OCI-LY1 (cell line): ENCODE measurements at regions not wholly inside any gene's neighbourhood (a gene's known extent, or its start where the extent isn't known, plus 50 kb on each side); places are given as distances from the start of the nearest gene placed in this dataset.

Source experiments
- H2AFZ ChIP-seq: fragments of 200-600 bp; sonication (generic), shearing (Covaris generic); 2 replicates; pipeline ENCODE4 v1.6.0; 2014; ENCODE audit warnings: antibody characterized with exemption, mild to moderate bottlenecking, low read length
- H3F3A ChIP-seq: fragments of 200-600 bp; sonication (generic), shearing (Covaris generic); 2 replicates; pipeline ENCODE4 v1.6.0; 2014; ENCODE audit warnings: mild to moderate bottlenecking, antibody characterized with exemption, low read length, moderate library complexity; ENCODE audit not compliant: insufficient read depth
- H3K27ac ChIP-seq: fragments of 200-600 bp; sonication (generic); 2 replicates; pipeline ENCODE4 v1.5.1; 2014; ENCODE audit warnings: low read length, mixed run types, mild to moderate bottlenecking, low read depth; ENCODE audit not compliant: poor library complexity, severe bottlenecking
- H3K27me3 ChIP-seq: fragments of 200-600 bp; sonication (generic); 2 replicates; pipeline ENCODE4 v1.6.0; 2014; ENCODE audit warnings: antibody characterized with exemption, mild to moderate bottlenecking, low read length, moderate library complexity; ENCODE audit not compliant: insufficient read depth
- H3K36me3 ChIP-seq: fragments of 200-600 bp; sonication (generic); 2 replicates; pipeline ENCODE4 v1.6.1; 2014; ENCODE audit warnings: mild to moderate bottlenecking, antibody characterized with exemption, low read length, moderate library complexity, mixed read lengths; ENCODE audit not compliant: insufficient read depth
- H3K4me1 ChIP-seq: fragments of 200-600 bp; sonication (generic); 2 replicates; pipeline ENCODE4 v1.5.1; 2014; ENCODE audit warnings: mild to moderate bottlenecking, low read length, moderate library complexity; ENCODE audit not compliant: insufficient read depth, severe bottlenecking
- H3K4me2 ChIP-seq: fragments of 200-600 bp; sonication (generic), shearing (Covaris generic); 2 replicates; pipeline ENCODE4 v1.6.1; 2014; ENCODE audit warnings: low read length
- H3K4me3 ChIP-seq: fragments of 200-600 bp; sonication (generic); 2 replicates; pipeline ENCODE4 v1.5.1; 2014; ENCODE audit warnings: low read length, low read depth, mild to moderate bottlenecking, mixed read lengths; ENCODE audit not compliant: poor library complexity, severe bottlenecking
- H3K79me2 ChIP-seq: fragments of 200-600 bp; shearing (Covaris generic); 2 replicates; pipeline ENCODE4 v1.6.1; 2016; ENCODE audit warnings: mixed run types, low read length, mixed read lengths; ENCODE audit not compliant: insufficient read depth
- H3K9ac ChIP-seq: fragments of 200-600 bp; sonication (generic), shearing (Covaris generic); 2 replicates; pipeline ENCODE4 v1.6.1; 2014; ENCODE audit warnings: mild to moderate bottlenecking, low read length, mixed read lengths
- H3K9me2 ChIP-seq: fragments of 200-600 bp; sonication (generic), shearing (Covaris generic); 2 replicates; pipeline ENCODE4 v1.6.1; 2014; ENCODE audit warnings: low read depth, mild to moderate bottlenecking, low read length, mixed read lengths
- H3K9me3 ChIP-seq: fragments of 200-600 bp; shearing (Covaris generic); 2 replicates; pipeline ENCODE4 v1.6.1; 2014; ENCODE audit warnings: low read length, mixed read lengths
- H4K20me1 ChIP-seq: fragments of 200-600 bp; sonication (generic), shearing (Covaris generic); 2 replicates; pipeline ENCODE4 v1.6.0; 2016; ENCODE audit warnings: mild to moderate bottlenecking, low read length; ENCODE audit not compliant: insufficient read depth
- EZH2 ChIP-seq: fragments of 200-600 bp; sonication (generic), shearing (Covaris generic); IDR thresholded peaks from 2 replicates; pipeline ENCODE4 v1.8.0; 2017; ENCODE audit warnings: borderline replicate concordance, mixed run types, mild to moderate bottlenecking, antibody characterized with exemption, low read length, moderate library complexity, mixed read lengths
- TF ChIP-seq, protein P1 (sequence below): fragments of 200-600 bp; sonication (generic), shearing (Covaris generic); IDR thresholded peaks from 2 replicates; pipeline ENCODE4 v1.5.1; 2017; ENCODE audit warnings: mild to moderate bottlenecking, antibody characterized with exemption, low read length, moderate library complexity, mixed read lengths

DNA sequence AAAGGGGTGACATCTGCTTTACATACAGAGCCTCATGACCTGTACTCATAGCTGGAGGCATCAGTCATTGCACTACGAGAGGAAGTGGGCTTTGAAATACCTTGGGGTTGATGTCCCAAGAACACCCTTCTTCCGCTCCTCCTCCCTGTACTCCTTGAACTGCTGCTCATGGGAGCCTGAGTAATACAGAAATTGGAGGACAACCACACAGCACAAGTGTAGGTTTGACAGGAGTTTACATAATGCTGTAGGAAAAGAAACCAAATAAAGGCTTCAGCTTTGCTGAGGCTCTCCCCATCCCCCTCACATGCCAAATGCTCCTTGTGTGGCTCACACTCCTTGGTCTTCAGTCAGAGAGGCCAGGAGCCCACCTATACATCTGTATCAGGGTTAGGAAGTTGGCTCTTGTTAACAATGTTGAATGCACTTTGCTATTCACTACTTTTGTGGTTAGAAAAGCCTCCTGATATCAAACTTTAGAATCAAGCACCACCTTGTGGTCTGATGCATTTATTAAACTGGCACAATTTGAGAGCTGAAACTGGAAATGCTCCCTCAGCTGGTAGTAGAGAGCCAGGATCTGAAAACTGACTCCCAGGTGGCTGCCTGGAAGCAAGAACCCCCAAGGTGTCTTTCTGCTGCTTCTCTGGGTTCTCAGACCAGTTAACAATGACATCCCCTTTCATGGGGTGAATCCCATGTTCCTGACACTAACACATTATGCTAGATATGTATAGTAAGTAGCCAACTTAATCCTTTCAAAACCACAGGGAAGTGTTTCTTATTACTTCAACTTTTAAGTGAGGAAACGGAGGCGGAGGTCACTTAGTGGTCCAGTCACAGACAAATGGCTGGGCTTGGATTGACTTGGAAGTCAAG lies 56.2 kb upstream of the EDN1 start:
- Histone ChIP-seq H3K27ac (no peak overlapping the region), H3K9me2 (no peaks in the 10 kb centered on the region), H3K27me3 (no peaks in the 10 kb centered on the region), H2AFZ (no peak overlapping the region), H3F3A (no peaks in the 10 kb centered on the region), H3K4me2 (no peak overlapping the region), H3K9ac (no peak overlapping the region), H3K4me3 (no peak overlapping the region), H3K4me1 (no peaks in the 10 kb centered on the region), H3K79me2 (no peaks in the 10 kb centered on the region), H3K36me3 (no peaks in the 10 kb centered on the region), H4K20me1 (no peaks in the 10 kb centered on the region), H3K9me3 (no peaks in the 10 kb centered on the region)
- TF ChIP-seq, protein P1, sequence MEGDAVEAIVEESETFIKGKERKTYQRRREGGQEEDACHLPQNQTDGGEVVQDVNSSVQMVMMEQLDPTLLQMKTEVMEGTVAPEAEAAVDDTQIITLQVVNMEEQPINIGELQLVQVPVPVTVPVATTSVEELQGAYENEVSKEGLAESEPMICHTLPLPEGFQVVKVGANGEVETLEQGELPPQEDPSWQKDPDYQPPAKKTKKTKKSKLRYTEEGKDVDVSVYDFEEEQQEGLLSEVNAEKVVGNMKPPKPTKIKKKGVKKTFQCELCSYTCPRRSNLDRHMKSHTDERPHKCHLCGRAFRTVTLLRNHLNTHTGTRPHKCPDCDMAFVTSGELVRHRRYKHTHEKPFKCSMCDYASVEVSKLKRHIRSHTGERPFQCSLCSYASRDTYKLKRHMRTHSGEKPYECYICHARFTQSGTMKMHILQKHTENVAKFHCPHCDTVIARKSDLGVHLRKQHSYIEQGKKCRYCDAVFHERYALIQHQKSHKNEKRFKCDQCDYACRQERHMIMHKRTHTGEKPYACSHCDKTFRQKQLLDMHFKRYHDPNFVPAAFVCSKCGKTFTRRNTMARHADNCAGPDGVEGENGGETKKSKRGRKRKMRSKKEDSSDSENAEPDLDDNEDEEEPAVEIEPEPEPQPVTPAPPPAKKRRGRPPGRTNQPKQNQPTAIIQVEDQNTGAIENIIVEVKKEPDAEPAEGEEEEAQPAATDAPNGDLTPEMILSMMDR = peak; percentile 92
- TF ChIP-seq EZH2 = no peak

DNA sequence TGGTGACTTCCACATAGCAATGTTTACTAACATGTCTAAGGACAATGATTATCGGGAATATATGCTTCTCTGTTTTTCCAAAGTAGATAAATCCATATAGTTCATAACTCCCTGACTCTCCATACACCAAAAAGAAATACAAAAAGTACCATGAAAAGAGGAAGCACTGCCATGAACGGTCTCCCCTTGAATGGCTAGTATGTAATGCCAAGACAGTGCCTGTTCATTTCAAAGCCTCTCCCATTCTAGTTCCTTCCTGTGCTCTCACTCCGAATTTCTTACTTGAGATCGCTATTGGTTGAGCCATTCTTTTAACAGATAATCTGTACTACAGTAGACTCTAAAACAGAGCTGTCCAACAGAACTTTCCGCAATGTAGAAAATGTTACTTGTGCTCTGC lies 54.8 kb upstream of the EDN1 start:
- Histone ChIP-seq H4K20me1 (no peaks in the 10 kb centered on the region), H3K4me3 (no peak overlapping the region), H2AFZ (no peak overlapping the region), H3K36me3 (no peaks in the 10 kb centered on the region), H3K4me2 (no peak overlapping the region), H3K79me2 (no peaks in the 10 kb centered on the region), H3K4me1 (no peaks in the 10 kb centered on the region), H3F3A (no peaks in the 10 kb centered on the region), H3K9ac (no peak overlapping the region), H3K27ac (no peak overlapping the region), H3K9me3 (no peaks in the 10 kb centered on the region), H3K9me2 (no peaks in the 10 kb centered on the region), H3K27me3 (no peaks in the 10 kb centered on the region)
- no peak for TF ChIP-seq EZH2
- TF ChIP-seq, protein P1 = no peak

DNA sequence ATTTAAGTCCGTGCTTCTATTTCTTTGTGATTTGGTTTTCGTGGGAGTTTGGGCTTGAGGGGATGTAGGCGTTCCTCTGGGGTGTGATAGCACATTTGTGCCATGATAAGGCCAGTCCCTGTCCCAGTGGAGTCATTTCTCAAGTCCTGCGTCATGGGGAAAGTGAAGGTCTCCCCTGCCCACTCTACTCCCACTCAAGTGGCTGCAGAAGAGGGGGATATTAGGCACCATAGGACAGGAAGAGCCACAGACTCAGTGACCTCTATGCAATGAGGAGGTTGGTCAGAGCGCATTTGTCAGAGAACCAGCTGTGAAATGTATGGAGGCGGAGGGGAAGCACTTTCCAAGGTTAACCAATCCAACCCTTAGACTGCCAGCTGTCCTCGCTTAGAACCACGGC lies 51.9 kb upstream of the EDN1 start:
- H3K9me2 ChIP-seq = no peaks in the 10 kb centered on the region
- no peaks in the 10 kb centered on the region for H3K4me1 ChIP-seq
- no peak overlapping the region for H3K9ac ChIP-seq
- H3K4me2 ChIP-seq = no peak overlapping the region
- no peaks in the 10 kb centered on the region for H3F3A ChIP-seq
- H3K79me2 ChIP-seq = no peaks in the 10 kb centered on the region
- no peak overlapping the region for H3K4me3 ChIP-seq
- H4K20me1 ChIP-seq = no peaks in the 10 kb centered on the region
- H2AFZ ChIP-seq = no peak overlapping the region
- no peaks in the 10 kb centered on the region for H3K36me3 ChIP-seq
- no peaks in the 10 kb centered on the region for H3K27me3 ChIP-seq
- no peak overlapping the region for H3K27ac ChIP-seq
- TF ChIP-seq, protein P1 = no peak
- TF ChIP-seq EZH2 = no peak
- H3K9me3 ChIP-seq = no peaks in the 10 kb centered on the region
